GM12878 (cell line): ENCODE measurements at regions not wholly inside any gene's neighbourhood (a gene's known extent, or its start where the extent isn't known, plus 50 kb on each side); places are given as distances from the start of the nearest gene placed in this dataset.

Experiments used
- CHD1 ChIP-seq: IDR thresholded peaks from 2 replicates; pipeline ENCODE4 v1.6.1; 2012; ENCODE audit warnings: low read depth, low read length, improper control_type of control experiment
- E2F4 ChIP-seq: IDR thresholded peaks from 2 replicates; pipeline ENCODE4 v1.6.1; 2012; ENCODE audit warnings: low read depth, low read length, improper control_type of control experiment
- NKRF ChIP-seq: fragments of 450-650 bp; conservative IDR thresholded peaks from 2 replicates; pipeline ENCODE4 v1.6.1; 2017; ENCODE audit warnings: mild to moderate bottlenecking, moderate library complexity
- SP1 ChIP-seq: IDR thresholded peaks from one replicate; pipeline ENCODE4 v1.6.1; 2011; ENCODE audit warnings: low read depth, low read length
- SUZ12 ChIP-seq: fragments of 200-600 bp; sonication (generic); IDR thresholded peaks from one replicate; pipeline ENCODE4 v1.6.1; 2018; ENCODE audit warnings: antibody characterized with exemption, mild to moderate bottlenecking; ENCODE audit not compliant: unreplicated experiment
- ZNF687 ChIP-seq: fragments of 450-650 bp; IDR thresholded peaks from 2 replicates; pipeline ENCODE4 v1.6.1; 2017; ENCODE audit warnings: mild to moderate bottlenecking, moderate library complexity

GRCh38 chr11:130640526-130640925 is 192.1 kb downstream of the ADAMTS15 start (continued):
- TF ChIP-seq SP1: no peak
- no peak for TF ChIP-seq CHD1
- no peak for TF ChIP-seq ZNF687
- TF ChIP-seq NKRF: no peak
- TF ChIP-seq SUZ12: no peak
- TF ChIP-seq E2F4: no peak
- TF ChIP-seq, all 136 proteins: peak for 0
